Naive thymus-derived CD4-positive, alpha-beta T cell (primary cell): ENCODE measurements at regions not wholly inside any gene's neighbourhood (a gene's known extent, or its start where the extent isn't known, plus 50 kb on each side); places are given as distances from the start of the nearest gene placed in this dataset.
A peak's percentile ranks its signal among the peaks of the same experiment; 100 is the strongest.

ENCODE experiments used
- ATAC-seq: fragments of 150-1000 bp; cut with Tn5 transposase; 2 replicates; pipeline ENCODE4 v1.10.0; 2021; ENCODE audit warnings: mild to moderate bottlenecking, moderate library complexity
- CTCF ChIA-PET: fragments of 350-600 bp; sonication (Branson Sonifier 250); formaldehyde crosslinking; loops from one replicate; lab custom pipeline; 2021; ENCODE audit warnings: antibody characterized with exemption; lab: Charles Lee
- POLR2A ChIA-PET: fragments of 350-600 bp; sonication (Branson Sonifier 250); formaldehyde crosslinking; loops from one replicate; lab custom pipeline; 2021; ENCODE audit warnings: antibody characterized with exemption, inconsistent platforms; lab: Charles Lee
- DNase-seq, 9 donors: peaks; one replicate each; pipeline versions ENCODE4 v3.0.0 to v3.0.0-alpha.2; 2020 to 2022; ENCODE audit warnings: mixed read lengths in 1 of 9
- H3K27ac ChIP-seq: one replicate; pipeline ENCODE4 v1.7.0; 2013; ENCODE audit warnings: mild to moderate bottlenecking, low read depth, low read length, moderate library complexity
- H3K27me3 ChIP-seq, 2 donors: one replicate each; pipeline ENCODE4 v1.7.0; 2013; ENCODE audit warnings: low read length in 2 of 2, mild to moderate bottlenecking in 2 of 2, moderate library complexity in 2 of 2; ENCODE audit not compliant: control insufficient read depth in 2 of 2, insufficient read depth in 2 of 2
- H3K36me3 ChIP-seq, 3 experiments: 1 replicate in 2 of 3; 2 replicates in 1 of 3; pipeline ENCODE4 v1.7.0; 2013; ENCODE audit warnings: low read length in 3 of 3, mild to moderate bottlenecking in 3 of 3, moderate library complexity in 1 of 3; ENCODE audit not compliant: insufficient read depth in 3 of 3, control insufficient read depth in 2 of 3
- H3K4me1 ChIP-seq, 2 donors: one replicate each; pipeline ENCODE4 v1.7.0; 2013; ENCODE audit warnings: low read length in 2 of 2, mild to moderate bottlenecking in 2 of 2, moderate library complexity in 1 of 2; ENCODE audit not compliant: control insufficient read depth in 2 of 2, insufficient read depth in 2 of 2
- H3K4me3 ChIP-seq: 2 replicates; pipeline ENCODE4 v1.7.0; 2013; ENCODE audit warnings: mild to moderate bottlenecking, low read length
- H3K9me3 ChIP-seq, 3 experiments: 1 replicate in 2 of 3; 2 replicates in 1 of 3; pipeline ENCODE4 v1.7.0; 2013; ENCODE audit warnings: low read length in 3 of 3; ENCODE audit not compliant: control insufficient read depth in 2 of 3
- H3K27ac Mint-ChIP-seq, 9 donors: one replicate each; pipeline ENCODE4 v1.8.0; 2020 to 2022; ENCODE audit warnings: mixed read lengths in 9 of 9, mild to moderate bottlenecking in 8 of 9, moderate library complexity in 5 of 9, inconsistent platforms in 2 of 9
- H3K27me3 Mint-ChIP-seq, 5 donors: one replicate each; pipeline ENCODE4 v1.8.0; 2021 to 2022; ENCODE audit warnings: mixed read lengths in 5 of 5, mild to moderate bottlenecking in 1 of 5
- H3K36me3 Mint-ChIP-seq, 5 donors: one replicate each; pipeline ENCODE4 v1.8.0; 2020 to 2022; ENCODE audit warnings: mixed read lengths in 5 of 5, mild to moderate bottlenecking in 3 of 5, inconsistent platforms in 1 of 5
- H3K4me1 Mint-ChIP-seq, 7 donors: one replicate each; pipeline ENCODE4 v1.8.0; 2020 to 2022; ENCODE audit warnings: mixed read lengths in 7 of 7, mild to moderate bottlenecking in 3 of 7, inconsistent platforms in 1 of 7
- H3K4me3 Mint-ChIP-seq, 10 donors: one replicate each; pipeline ENCODE4 v1.8.0; 2020 to 2022; ENCODE audit warnings: mild to moderate bottlenecking in 10 of 10, mixed read lengths in 10 of 10, moderate library complexity in 6 of 10, inconsistent platforms in 2 of 10
- H3K9me3 Mint-ChIP-seq, 11 donors: one replicate each; pipeline ENCODE4 v1.8.0; 2020 to 2022; ENCODE audit warnings: mixed read lengths in 11 of 11, mild to moderate bottlenecking in 4 of 11, inconsistent platforms in 1 of 11, moderate library complexity in 1 of 11
- intact Hi-C, 2 donors: fragments of 100-400 bp; cut with micrococcal nuclease; formaldehyde crosslinking; loops; one replicate each; pipeline ENCODE4 v1.15.1; 2023

DNA sequence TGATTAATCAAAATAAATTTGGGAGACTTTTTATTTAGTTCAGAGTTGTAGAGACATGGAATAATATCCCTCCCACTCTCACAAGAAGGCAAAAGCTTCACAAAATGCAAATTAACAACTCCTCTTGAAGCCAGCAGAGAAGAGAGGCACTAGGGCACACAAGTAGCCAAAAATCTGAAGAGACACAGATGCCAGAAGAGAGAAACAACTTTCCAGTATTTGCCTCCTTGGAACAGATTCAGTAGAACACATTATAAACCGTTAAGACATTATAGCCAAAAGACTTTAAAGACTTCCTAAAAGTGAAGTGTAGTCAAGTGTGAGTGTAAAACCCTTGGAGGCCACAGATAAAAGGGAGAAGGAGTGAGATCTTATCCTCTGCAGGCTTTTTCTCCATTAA, 1024.9 kb upstream of the ADGRL3 start:
- H3K27ac ChIP-seq, result no peak overlapping the region
- DNase-seq (no peak), ATAC-seq (no peak)
- Mint-ChIP-seq H3K36me3 (no peaks in the 10 kb centered on the region), H3K27ac (no peak overlapping the region), H3K27me3 (no peaks in the 10 kb centered on the region), H3K9me3 (peaks cover 0 to 13% (median 5%) of the 10 kb centered on the region in 11 donors), H3K4me1 (no peaks in the 10 kb centered on the region), H3K4me3 (no peak overlapping the region)
- no peaks in the 10 kb centered on the region for H3K27me3 ChIP-seq
- H3K36me3 ChIP-seq, result no peaks in the 10 kb centered on the region
- H3K4me3 ChIP-seq, result no peak overlapping the region
- H3K4me1 ChIP-seq, result no peaks in the 10 kb centered on the region
- POLR2A ChIA-PET, result no interaction called here
- H3K9me3 ChIP-seq, result no peaks in the 10 kb centered on the region
- CTCF ChIA-PET, result no interaction called here
- intact Hi-C loops, result no loop called here

DNA sequence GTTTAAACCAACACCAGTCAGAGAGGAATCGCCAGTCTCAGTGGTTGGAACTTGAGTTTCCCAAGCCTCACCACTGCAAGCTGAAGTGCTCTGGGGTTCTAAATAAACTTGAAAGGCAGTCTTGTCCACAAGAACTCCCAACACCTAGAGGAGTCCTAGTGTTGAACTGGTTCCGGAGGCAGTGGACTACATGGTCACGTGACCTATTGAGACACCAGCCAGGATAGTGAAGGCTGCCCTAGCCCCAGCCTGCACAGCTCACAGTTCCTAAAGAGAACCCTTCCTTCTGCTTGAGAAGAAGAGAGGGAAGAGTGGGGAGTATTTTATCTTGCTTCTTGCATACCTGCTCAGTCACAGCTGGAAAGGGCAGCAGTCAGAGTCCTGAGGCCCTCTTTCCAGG, 1012.7 kb upstream of the ADGRL3 start:
- peaks cover 7 to 28% (median 11%) of the 10 kb centered on the region in 11 donors for H3K9me3 Mint-ChIP-seq
- ATAC-seq, result no peak
- POLR2A ChIA-PET, result no interaction called here

GRCh38 chr4:60189286-60189685, 1010.8 kb upstream of the ADGRL3 start:
- no peaks in the 10 kb centered on the region for H3K4me1 Mint-ChIP-seq
- no peak overlapping the region for H3K4me3 Mint-ChIP-seq
- intact Hi-C loops, result no loop called here
- no peak overlapping the region for H3K27ac Mint-ChIP-seq
- Histone ChIP-seq H3K4me3 (no peak overlapping the region), H3K27ac (no peak overlapping the region), H3K9me3 (no peaks in the 10 kb centered on the region), H3K4me1 (no peaks in the 10 kb centered on the region), H3K27me3 (no peaks in the 10 kb centered on the region), H3K36me3 (no peaks in the 10 kb centered on the region)
- H3K27me3 Mint-ChIP-seq, result no peaks in the 10 kb centered on the region
- H3K9me3 Mint-ChIP-seq, result peaks cover 3 to 32% (median 11%) of the 10 kb centered on the region in 11 donors
- H3K36me3 Mint-ChIP-seq, result no peaks in the 10 kb centered on the region
- ChIA-PET POLR2A (no interaction called here), CTCF (no interaction called here)
- no peak for DNase-seq
- no peak for ATAC-seq

More for the DNA sequence above, 1012.7 kb upstream of the ADGRL3 start:
- Histone ChIP-seq H3K4me1 (no peaks in the 10 kb centered on the region), H3K27me3 (no peaks in the 10 kb centered on the region), H3K9me3 (no peaks in the 10 kb centered on the region), H3K27ac (no peak overlapping the region), H3K4me3 (no peak overlapping the region), H3K36me3 (no peaks in the 10 kb centered on the region)
- no peak overlapping the region for H3K4me3 Mint-ChIP-seq
- no peak overlapping the region for H3K27ac Mint-ChIP-seq
- CTCF ChIA-PET, result no interaction called here
- H3K4me1 Mint-ChIP-seq, result no peaks in the 10 kb centered on the region
- H3K27me3 Mint-ChIP-seq, result no peaks in the 10 kb centered on the region
- no peaks in the 10 kb centered on the region for H3K36me3 Mint-ChIP-seq
- intact Hi-C loops, result no loop called here
- no peak for DNase-seq

GRCh38 chr4:60194214-60194613, 1005.9 kb upstream of the ADGRL3 start:
- Histone ChIP-seq H3K36me3 (no peaks in the 10 kb centered on the region), H3K4me1 (no peaks in the 10 kb centered on the region), H3K9me3 (no peaks in the 10 kb centered on the region), H3K27me3 (no peaks in the 10 kb centered on the region), H3K27ac (no peak overlapping the region), H3K4me3 (no peak overlapping the region)
- Mint-ChIP-seq H3K27ac (no peak overlapping the region), H3K36me3 (no peaks in the 10 kb centered on the region), H3K9me3 (peaks cover 2 to 22% (median 9%) of the 10 kb centered on the region in 11 donors), H3K4me3 (no peak overlapping the region), H3K27me3 (no peaks in the 10 kb centered on the region), H3K4me1 (no peaks in the 10 kb centered on the region)
- ATAC-seq (no peak), DNase-seq (no peak)
- ChIA-PET POLR2A (no interaction called here), CTCF (no interaction called here)
- intact Hi-C loops, result no loop called here

DNA sequence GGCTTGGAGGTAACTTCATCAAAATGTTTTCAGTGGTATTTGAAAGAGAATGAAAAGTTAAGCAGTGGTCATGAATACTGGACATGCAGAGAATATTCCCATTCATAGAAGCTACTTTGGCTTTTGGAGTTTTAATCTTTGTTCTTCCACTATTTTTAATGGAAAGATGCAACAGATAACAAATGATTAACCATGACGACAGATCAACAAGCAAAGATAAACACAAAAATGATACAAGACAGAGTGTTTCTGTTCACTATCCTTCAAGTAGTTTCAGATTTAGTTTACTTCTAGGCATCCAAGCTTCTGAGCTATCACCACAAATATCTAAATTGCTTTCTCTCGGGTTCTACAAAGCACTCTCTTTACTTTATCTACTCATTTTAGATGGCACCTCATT, 1004.9 kb upstream of the ADGRL3 start:
- Histone ChIP-seq H3K9me3 (no peaks in the 10 kb centered on the region), H3K4me1 (no peaks in the 10 kb centered on the region), H3K36me3 (no peaks in the 10 kb centered on the region), H3K27me3 (no peaks in the 10 kb centered on the region), H3K4me3 (no peak overlapping the region), H3K27ac (no peak overlapping the region)
- Mint-ChIP-seq H3K9me3 (peaks cover under 1 to 19% (median 5%) of the 10 kb centered on the region in 11 donors), H3K27ac (no peak overlapping the region), H3K36me3 (no peaks in the 10 kb centered on the region), H3K27me3 (no peaks in the 10 kb centered on the region), H3K4me3 (no peak overlapping the region), H3K4me1 (no peaks in the 10 kb centered on the region)
- intact Hi-C loops, result no loop called here
- ATAC-seq (no peak), DNase-seq (no peak)
- CTCF ChIA-PET, result no interaction called here
- POLR2A ChIA-PET, result no interaction called here

- ATAC-seq (peak; percentile 34), DNase-seq (peak in 2 of 9 donors; percentile 8)
- no peaks in the 10 kb centered on the region for H3K36me3 Mint-ChIP-seq
- ChIA-PET POLR2A (no interaction called here), CTCF (no interaction called here)
- Histone ChIP-seq H3K36me3 (no peaks in the 10 kb centered on the region), H3K4me1 (no peaks in the 10 kb centered on the region), H3K4me3 (no peak overlapping the region), H3K9me3 (no peaks in the 10 kb centered on the region), H3K27me3 (no peaks in the 10 kb centered on the region), H3K27ac (no peak overlapping the region)
- no peak overlapping the region for H3K4me3 Mint-ChIP-seq
- no peaks in the 10 kb centered on the region for H3K4me1 Mint-ChIP-seq
- intact Hi-C loops, result loop anchor here in 1 of 2 donors (5.0 kb wide), 1 partner anchor 954 kb away; no protein-coding TSS in a partner anchor
- no peaks in the 10 kb centered on the region for H3K27me3 Mint-ChIP-seq
- H3K27ac Mint-ChIP-seq, result no peak overlapping the region
- no peaks in the 10 kb centered on the region for H3K9me3 Mint-ChIP-seq
These were observed 999.0 kb upstream of the ADGRL3 start for GRCh38 chr4:60201052-60201673.

DNA sequence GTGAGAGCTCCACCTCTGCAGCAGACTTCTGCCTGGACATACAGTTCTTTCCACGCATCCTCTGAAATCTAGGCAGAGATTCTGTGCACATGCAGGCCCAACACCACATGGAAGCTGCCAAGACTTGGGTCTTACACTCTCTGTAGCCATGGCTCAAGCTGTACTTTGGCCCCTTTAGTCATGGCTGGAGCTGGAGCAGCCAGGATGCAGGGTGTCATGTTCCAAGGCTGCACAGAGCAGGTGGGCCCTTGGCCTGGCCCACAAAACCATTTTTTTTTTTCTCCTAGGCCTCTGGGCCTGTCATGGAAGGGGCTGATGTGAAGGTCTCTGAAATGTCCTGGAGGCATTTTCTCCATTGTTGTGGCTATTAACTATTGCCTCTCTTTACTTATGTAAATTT, 990.5 kb upstream of the ADGRL3 start:
- ChIA-PET POLR2A (no interaction called here), CTCF (no interaction called here)
- peaks cover 0 to 17% (median 5%) of the 10 kb centered on the region in 11 donors for H3K9me3 Mint-ChIP-seq
- intact Hi-C loops, result no loop called here
- no peak for DNase-seq
- H3K27ac Mint-ChIP-seq, result no peak overlapping the region
- no peaks in the 10 kb centered on the region for H3K36me3 Mint-ChIP-seq
- Histone ChIP-seq H3K27me3 (no peaks in the 10 kb centered on the region), H3K4me1 (no peaks in the 10 kb centered on the region), H3K27ac (no peak overlapping the region), H3K4me3 (no peak overlapping the region), H3K9me3 (no peaks in the 10 kb centered on the region), H3K36me3 (no peaks in the 10 kb centered on the region)
- no peak overlapping the region for H3K4me3 Mint-ChIP-seq
- no peaks in the 10 kb centered on the region for H3K4me1 Mint-ChIP-seq
- H3K27me3 Mint-ChIP-seq, result no peaks in the 10 kb centered on the region
- no peak for ATAC-seq
